CD4-positive, alpha-beta T cell treated with Interleukin-2 at 100 ng/mL for 4 hours (primary cell): ENCODE measurements at regions not wholly inside any gene's neighbourhood (a gene's known extent, or its start where the extent isn't known, plus 50 kb on each side); places are given as distances from the start of the nearest gene placed in this dataset.

Source experiments
- DNase-seq: peaks from one replicate; pipeline ENCODE4 v3.0.0-alpha.2; 2020; ENCODE audit warnings: low spot score

DNA sequence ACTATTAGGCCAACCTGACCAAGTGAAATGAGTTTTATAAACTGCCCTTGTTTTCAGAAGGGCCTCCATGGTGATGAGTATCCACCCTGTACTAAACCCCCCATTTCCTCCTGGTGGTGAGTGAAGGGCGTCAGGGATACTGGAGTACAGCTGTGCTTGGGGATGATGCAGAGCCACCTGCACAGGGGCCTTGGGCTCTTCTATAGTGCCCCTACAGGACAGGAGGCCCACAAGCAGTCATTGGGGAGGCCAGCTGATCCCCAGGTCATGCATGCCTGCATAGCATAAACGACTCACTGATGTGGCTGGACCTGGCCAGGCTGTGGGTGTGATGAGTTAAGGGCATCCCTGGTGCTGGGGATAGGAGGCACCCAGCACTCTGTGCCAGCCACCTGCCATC lies 114.1 kb upstream of the CELF2 start:
- DNase-seq, result no peak

DNA sequence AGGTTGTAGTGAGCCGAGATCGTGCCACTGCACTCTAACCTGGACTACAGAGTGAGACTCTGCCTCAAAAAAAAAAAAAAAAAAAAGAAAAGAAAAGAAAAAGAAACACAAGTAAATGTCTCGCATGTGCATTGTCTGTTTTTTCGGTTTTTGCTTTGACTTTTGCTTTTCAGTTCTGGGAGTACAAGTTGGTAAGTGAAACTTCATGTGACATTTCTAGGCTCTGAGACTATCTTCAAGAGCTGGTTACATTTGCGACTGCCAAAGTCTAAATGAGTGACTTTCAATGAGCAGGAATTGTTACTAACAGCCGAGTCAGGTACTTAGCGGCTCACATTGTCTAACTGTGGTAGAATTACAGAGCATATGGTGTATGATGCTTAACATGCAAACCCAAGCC lies 107.0 kb upstream of the CELF2 start:
- no peak for DNase-seq

DNA sequence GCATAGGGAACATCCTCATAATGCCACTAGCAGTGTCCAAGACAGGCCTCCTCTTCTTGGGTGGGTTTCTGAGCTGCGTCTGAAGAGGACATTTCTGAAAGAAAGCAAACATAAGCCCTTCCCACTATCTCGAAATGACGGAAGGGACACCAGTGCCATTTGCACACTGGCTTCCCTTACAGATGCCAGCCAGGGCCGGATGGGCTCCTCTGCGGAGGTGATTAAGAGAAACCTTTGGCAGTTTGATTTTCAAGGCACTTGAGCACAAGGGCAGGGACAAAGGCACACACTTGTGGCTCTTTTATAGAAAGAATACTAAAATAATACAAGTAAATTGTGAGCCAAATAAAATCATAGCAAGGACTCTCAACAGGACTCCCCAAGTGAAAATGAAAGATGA lies 106.6 kb upstream of the CELF2 start:
- DNase-seq, result no peak

DNA sequence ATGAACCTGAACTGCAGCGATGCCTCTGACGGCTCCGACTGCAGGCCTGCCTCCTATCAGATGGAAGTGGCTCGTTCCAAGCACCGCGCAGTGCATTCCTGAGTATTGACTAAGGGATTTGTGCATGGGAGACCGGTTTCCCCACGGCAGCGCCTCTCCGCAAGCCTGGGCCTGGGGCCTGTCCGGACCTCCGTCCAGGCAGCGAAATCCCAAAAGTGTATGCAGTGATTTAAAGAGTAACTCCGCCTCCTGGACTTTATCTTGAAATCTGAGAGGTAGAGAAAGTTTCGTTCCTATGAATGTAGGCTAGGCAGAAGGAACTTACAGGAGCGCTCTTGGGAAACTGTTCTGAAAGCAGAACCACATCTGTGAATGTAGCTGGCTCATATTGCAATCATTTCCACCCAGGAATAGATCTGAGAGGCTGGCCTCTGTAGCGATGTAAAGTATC lies 106.2 kb upstream of the CELF2 start:
- no peak for DNase-seq

DNA sequence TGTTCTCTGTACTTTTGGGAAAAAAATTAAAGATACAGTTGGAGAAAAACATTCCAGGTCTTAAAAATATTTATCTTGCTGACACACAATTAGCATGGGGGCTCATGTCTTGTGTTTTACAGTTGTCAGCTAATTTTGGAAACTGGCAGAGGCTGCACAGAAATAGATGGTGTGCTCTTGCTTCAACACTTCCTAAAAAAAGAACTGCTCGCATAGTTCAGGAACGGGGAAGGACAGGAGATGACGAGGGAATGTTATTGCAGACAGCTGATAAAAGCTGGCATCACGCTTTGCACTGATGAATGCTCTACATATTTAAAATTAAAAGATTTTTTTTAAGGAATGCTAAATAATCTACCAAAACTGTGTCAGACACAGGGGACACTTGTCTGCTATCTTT lies 103.5 kb upstream of the CELF2 start:
- no peak for DNase-seq

DNA sequence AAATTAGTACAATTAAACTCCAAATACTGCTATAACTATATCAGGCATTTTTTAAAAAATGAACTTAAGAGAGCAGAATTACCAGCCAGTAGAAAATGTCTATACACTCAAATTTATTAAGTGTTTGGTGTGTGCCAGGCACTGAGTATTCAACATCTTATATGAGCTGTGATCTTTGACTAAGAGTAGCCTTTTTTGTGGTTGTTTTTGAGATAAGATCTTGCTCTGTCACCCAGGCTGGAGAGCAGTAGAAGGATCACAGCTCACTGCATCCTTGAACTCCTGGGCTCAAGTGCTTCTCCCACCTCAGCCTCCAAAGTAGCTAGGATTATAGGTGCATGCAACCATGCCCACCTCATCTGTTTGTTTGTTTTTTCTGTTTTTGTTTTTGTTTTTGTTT lies 102.5 kb upstream of the CELF2 start:
- DNase-seq, result no peak

DNA sequence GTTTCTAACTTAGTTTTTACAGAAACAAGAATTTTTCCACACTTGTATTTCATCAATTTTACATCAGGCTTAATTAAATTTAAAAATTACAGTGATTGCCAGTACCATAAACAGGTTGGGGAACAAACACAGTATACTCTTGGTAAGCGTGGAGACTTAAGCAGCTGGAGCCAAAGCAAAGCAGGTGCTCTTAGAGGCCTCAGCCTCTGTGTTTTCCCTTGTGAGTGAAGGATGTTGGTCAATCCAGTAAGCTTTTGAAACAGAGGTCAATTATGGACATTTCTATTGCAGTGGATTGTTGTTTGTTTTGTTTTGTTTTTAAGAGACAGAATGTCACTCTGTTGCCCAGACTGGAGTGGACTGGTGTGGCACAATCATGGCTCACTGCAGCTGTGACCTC lies 100.6 kb upstream of the CELF2 start:
- DNase-seq, result no peak

DNA sequence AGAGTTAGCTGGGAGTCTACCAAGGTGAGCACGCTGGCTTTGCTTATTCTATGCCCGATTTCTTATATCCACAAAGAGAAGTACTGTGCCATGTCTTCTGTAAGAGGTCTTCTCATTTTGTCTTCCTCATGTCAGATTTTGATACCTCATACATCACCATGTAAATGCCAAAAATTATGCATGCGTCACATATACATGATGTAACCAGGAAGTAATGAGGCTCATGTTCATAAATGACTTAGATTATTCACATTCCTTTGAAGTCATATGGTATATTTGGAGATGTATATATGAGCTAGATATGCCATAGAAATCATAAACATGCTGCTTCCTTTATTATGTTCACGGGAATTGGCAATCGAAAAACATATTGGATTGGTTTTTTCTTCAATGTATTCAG lies 97.7 kb upstream of the CELF2 start:
- DNase-seq, result no peak

DNA sequence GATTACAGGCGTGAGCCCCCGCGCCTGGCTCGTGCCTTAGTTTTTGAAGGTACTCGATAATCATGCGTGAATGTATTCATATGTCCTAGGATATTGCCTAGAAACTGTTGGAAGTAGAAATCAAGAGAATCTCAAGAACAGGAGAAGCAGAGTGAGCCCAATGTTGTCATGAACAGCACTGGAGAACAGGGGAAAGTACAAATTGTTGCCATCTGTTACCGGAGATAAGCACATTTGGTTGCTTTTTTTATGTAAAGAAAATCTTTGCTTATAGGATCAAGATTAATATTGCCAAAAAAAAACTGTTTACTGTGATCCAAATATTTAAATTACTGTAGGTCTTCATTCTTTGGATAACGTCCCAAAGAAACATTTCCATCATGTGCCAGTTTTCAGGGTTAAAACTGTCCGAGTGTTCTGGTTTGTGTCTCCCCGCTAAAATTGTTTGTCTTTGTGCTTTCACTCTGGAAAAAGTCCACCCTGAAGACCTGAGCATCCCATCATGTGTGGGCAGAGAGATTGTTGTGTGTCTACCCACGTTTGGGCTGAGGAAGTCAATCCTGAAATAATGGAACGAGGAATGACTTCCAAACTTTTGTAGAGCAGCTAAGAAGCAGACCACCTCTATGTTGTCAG lies 95.7 kb upstream of the CELF2 start:
- DNase-seq, result no peak

DNA sequence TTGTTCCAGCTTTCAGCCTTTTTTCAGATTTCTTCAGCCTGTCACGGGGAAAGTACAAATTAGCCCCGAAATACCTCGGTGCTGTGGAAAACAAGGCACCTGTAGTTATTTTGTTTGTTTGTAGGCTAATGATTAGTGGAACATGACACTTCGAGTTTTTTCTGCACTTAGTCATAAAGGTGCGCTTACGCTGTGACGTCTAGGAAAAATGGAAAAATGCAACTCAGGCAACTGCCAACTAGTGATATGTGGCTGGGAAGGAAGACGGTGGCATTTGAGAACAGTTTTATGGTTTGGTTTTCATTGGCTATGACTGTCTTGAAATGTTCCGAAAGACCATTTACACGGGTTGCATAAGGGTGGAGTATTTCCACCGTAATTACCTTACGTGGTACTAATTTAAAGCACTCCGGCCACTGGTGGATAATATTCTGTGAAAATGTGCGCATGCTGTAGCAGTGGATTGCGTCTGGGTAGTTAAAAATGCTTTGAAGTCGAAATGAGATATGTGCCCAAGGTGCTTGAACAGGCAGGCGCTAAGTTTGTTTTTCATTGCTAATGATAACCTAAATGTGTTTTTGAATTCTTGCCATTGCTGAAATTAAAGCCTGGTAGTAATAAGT lies 94.5 kb upstream of the CELF2 start:
- no peak for DNase-seq

DNA sequence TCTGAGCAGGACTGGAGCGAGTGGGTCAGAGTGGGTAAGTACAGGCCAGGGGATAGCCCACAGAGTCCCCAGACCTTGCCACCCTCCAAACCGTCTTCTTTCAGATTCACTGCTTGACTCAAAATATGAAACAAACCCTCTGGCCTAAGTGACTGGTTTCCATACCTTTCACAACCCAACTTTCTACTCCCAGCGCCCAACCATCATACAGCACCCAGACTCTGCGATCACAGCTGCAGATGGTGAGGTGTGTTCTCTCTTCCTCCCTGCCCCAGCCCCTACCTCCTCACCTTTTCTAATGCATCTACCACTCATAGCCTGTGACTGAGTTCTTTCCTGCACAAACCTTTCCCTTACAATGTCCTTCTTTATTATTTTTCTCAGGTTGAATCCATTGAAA lies 92.0 kb upstream of the CELF2 start:
- no peak for DNase-seq

DNA sequence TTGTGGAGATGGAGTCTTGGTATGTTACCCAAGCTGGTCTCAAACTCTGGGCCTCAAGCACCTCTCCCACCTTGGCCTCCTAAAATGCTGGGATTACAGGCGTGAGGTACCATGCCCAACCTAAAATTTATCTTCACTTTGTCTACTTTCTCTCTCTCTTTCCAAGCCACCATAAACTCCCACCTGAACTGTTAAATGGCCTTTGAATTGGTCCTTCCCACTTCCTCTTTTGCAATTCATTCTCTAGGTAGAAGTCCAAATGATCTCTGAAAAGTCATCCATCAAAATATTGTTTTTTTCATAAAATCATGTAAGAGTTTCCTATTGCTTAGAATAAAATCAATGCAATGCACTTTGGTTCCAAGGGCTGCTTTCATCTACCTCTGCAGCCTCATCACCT lies 90.1 kb upstream of the CELF2 start:
- no peak for DNase-seq

DNA sequence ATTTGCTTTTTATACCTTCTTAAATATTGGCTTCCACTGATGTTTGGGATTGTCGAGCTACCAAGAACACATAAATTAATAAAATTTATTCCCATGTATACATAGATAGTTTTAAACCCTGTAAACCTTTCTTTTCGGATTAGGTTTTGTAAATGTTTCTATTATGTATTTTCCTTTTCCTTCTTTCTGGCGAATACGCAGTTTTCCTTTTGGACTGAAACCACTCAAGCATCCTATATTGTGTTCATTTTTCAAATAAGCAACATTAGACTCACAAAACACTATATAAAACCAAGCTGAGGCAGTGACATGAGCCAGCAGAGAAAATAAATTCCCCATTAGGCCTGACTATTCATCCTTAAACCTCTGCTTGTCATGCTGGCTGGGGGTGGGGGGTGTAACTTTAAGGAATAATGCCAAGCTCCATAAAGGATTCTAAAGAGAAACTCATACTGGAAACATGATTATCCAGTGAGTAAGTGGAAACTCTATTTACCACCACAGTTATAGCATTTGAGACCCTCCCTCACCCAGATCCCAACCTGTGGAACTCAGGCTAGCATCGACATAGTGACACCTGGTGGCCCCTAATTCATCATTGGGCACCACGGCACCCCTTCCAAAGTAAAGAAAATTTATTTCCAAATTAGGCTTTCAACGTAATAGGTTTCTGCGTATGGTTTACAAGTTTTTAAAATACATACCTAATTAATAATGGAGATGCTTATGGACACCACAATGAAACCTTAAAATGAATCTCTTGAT lies 86.5 kb upstream of the CELF2 start:
- no peak for DNase-seq

DNA sequence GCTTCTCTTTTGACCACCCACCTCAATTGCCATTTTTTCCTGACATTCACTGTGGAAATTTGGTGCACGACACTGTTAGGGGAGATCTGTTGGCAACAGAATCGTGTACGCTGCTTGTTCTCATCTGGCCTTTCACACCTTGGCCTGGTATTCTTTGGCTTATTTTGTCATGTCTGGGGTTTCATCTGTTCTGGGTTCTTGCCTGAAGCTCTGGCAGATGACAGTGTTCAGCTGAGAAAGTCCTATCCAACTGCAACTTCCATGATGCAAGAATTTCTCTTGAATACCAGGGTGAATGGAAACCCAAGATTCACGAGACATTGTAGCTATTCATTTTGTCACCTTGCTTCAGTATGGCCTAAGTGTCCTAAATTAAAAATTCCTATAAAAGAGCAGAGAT lies 82.6 kb upstream of the CELF2 start:
- no peak for DNase-seq

DNA sequence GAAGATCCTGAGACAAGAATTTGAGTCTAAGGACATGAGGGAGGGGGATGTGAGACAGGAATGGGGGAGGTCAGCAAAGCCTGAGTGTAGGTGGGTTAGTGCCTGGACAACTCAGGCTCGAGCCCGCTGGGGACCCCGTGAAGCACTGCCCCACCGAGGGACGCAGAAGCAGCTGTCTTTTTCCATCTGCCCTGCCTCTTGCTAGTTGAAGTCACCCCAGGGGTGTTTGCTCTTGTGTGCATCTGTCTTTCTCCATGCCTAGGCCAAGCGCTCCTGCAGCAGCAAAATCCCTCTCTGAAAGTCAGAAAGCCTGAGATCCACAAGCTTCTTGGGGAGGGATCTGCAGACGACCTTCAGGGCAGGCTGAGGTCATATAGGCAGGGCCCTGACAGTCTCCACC lies 79.0 kb upstream of the CELF2 start:
- DNase-seq, result no peak

DNA sequence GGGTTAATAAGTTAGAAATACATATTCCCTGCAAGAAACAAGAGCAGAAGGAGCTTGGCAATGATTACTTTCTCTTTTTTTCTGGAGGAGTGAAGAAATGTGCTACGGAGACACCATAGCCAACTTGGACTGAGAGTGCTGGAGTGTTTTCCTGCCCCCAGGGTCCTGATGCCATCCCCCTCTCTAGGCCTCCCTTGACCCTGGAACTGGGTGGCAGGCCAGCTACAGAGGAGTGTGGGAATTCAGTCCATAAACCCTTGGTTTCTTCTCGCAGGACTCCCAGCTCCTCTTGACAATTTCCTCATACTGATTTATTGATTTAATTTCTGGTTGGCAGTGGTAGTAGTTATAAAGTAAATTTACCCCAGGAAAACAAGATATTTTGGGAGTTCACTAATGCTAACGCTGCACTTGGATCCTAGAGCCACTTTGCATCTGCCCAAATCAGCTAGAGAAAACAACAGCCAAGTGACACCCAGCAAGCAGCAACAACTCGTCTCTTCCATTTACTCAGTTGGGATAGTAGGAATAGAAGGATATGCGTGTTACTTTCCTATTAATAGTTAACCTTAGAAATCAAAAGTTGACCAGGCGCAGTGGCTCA lies 76.4 kb upstream of the CELF2 start:
- DNase-seq, result no peak

DNA sequence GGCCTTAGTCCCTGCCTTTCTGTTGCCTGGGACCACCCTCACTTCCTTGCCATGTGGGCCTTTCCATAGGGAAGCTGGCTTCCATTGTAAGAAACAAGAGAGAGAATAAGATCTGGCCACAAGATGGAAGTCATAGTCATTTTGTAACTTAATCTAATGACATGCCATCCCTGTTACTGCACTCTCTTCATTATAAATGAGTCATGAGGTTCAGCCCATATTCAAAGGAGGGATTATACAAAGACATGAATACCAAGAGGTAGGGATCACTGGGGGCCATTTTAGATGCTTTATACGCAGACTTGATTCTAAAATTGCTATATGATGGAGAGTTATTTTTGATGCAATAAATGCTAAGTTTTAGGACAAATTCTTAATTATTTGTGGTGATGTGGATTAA lies 75.2 kb upstream of the CELF2 start:
- DNase-seq, result no peak

DNA sequence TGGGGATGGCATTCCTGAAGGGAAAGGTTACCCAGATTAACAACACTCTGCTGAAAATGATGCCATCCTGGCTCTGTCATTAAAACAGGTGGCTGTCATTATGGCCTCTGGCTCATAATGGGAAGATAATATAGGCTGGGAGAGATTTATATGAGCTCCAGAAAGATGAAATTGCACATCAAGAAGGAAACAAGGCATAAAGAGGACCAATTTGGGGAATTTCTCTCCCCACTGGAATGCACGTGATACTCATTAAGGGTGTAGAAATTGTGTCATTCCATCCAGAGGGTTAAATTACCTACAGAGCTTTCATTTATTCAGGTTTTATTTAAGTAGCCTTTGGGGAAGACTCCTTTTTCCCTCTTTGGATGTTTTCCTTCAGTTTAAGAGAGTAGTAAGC lies 71.6 kb upstream of the CELF2 start:
- no peak for DNase-seq

DNA sequence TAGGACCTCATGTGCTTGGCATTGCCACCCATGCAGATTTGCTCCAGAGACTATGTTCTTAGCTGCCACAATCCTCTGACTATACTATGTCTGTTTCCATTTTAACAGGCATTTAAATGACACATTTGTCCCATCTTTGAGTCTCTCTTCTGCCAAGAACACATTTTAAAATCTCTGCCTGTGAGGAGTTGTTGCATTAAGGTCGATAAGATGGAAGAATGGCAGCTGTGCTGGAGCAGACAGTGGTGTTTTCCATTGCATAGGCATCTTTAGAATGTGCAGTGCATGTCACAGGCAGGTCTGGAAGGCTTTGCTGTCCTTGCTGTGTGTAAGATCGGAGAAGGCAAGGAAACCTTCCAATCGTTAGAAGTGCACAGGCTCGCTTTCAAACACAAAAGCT lies 70.9 kb upstream of the CELF2 start:
- no peak for DNase-seq

DNA sequence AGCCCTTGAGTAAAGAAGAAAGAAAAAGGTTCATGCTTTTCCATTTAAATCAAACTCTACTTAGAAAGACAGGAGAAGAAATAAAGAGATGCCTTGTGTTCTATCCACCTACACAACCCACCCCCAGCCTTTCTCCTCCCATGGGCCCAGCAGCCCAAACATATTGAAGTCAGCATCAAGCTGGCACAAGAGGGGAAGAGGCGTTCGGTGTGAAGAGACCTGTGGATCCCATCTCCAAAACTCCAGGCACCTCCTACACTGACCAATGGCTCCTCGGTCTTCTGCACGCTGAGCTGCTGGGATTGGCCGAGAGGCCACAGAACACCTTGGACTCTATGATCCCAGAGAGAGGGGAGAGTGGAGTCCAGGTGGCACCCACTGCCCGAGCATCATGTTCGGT lies 66.0 kb upstream of the CELF2 start:
- DNase-seq, result no peak

DNA sequence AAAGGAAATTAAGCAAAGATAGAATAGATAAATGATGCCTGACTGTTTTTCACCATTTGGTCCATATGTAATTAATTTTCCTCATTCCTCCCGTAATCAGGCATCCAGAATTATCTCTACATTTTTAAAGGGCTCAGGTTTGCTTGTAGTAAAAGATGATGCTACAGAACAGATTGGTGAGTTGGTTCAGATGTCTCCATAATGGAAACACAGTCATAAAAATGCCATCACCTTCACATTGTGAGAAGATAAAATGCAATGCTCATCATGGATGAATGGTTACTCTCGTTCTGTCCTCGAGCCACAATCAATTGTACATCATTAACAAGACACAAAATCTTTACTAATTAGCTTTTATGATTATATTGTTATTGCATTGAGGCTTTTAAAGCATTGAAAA lies 64.9 kb upstream of the CELF2 start:
- no peak for DNase-seq

DNA sequence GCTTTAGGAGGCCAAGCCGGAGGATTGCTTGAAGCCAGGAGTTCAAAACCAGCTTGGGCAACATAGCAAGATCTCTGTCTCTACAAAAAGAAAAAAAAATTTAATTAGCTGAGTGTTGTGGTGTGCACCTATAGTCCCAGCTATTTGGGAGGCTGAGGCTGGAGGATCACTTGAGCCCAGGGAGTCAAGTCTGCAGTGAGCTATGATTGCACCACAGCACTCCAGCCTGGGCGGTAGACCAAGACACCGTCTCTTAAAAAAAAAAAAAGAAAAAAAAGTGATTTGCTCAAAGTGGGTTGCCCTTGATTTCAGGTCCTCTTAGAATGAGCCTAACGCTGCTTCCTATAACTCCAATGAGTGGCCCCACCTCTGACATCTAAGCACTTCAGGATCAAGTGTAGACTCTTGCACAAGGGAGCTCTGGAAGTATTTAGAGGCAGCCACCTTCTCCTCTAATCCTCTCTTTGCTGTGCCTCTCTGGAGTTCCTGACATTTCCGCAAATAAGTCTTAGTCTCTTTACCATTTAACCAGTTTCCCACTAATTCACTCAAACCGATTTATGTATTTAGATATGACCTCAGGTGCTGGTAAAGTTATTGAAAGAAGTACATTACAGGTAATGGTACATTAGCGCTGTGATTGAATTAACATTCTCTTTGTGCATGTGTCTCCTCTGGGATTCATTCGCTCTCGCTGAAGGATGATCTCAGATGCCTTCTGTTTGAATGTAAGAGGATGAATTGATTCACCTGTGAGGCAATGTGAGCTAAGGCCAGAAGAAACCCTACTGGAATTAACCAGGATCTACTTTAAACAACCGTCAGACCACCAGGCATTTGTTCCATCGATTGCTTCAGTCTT lies 60.8 kb upstream of the CELF2 start:
- DNase-seq, result no peak
